Progenitor cell of endocrine pancreas (in vitro differentiated cells): ENCODE measurements at regions not wholly inside any gene's neighbourhood (a gene's known extent, or its start where the extent isn't known, plus 50 kb on each side); places are given as distances from the start of the nearest gene placed in this dataset.
"Not testable (repeated sequence)": the region's sequence is repeated elsewhere in the genome, so short reads cannot be mapped to it uniquely, and the experiment has no call there.

Source experiments
- DNase-seq: peaks from one replicate; pipeline ENCODE4 v3.0.0; 2021; ENCODE audit warnings: low spot score; ENCODE audit not compliant: unreplicated experiment
- H3K27ac Mint-ChIP-seq: 2 replicates; pipeline ENCODE4 v1.8.0; 2021; ENCODE audit warnings: mild to moderate bottlenecking, moderate library complexity, mixed read lengths
- H3K27me3 Mint-ChIP-seq: 2 replicates; pipeline ENCODE4 v1.8.0; 2021; ENCODE audit warnings: mixed read lengths
- H3K36me3 Mint-ChIP-seq: 2 replicates; pipeline ENCODE4 v1.8.0; 2022; ENCODE audit warnings: mixed read lengths; ENCODE audit not compliant: insufficient read depth
- H3K4me1 Mint-ChIP-seq: 2 replicates; pipeline ENCODE4 v1.8.0; 2021; ENCODE audit warnings: low read depth, mixed read lengths
- H3K4me3 Mint-ChIP-seq: 2 replicates; pipeline ENCODE4 v1.8.0; 2021; ENCODE audit warnings: low read depth, mild to moderate bottlenecking, moderate library complexity, mixed read lengths
- H3K9me3 Mint-ChIP-seq: 2 replicates; pipeline ENCODE4 v1.8.0; 2021; ENCODE audit warnings: low read depth, mixed read lengths
- TF ChIP-seq, protein P1 (sequence below): fragments of 200-600 bp; sonication (generic); IDR thresholded peaks from one replicate; pipeline ENCODE4 v1.5.0; 2021; ENCODE audit warnings: antibody characterized with exemption, mild to moderate bottlenecking; ENCODE audit not compliant: unreplicated experiment

DNA sequence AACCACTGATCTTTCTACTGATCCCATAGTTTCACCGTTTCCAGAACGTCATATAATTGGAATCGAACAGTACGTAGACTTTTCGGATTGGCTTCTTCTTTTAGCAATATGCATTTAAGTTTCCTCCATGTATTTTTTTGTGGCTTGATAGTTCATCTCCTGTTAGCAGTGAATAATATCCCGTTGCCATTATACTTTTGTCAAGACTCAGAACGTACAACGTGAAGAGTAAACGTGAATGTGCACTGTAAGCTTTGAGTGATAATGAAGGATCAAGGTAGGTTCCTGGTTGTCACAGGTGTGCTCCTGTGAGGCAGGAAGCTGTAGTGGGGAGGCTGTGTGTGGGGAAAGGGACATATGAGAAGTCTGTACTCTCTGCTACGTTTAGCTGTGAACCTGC, 1463.7 kb downstream of the FOXD4L5 start:
- not testable (repeated sequence) for DNase-seq, H3K4me3 Mint-ChIP-seq, H3K4me1 Mint-ChIP-seq, H3K27ac Mint-ChIP-seq
- Mint-ChIP-seq H3K36me3 (peaks cover 12% of the 10 kb centered on the region), H3K27me3 (peaks cover 25% of the 10 kb centered on the region), H3K9me3 (peaks cover 31% of the 10 kb centered on the region)

DNA sequence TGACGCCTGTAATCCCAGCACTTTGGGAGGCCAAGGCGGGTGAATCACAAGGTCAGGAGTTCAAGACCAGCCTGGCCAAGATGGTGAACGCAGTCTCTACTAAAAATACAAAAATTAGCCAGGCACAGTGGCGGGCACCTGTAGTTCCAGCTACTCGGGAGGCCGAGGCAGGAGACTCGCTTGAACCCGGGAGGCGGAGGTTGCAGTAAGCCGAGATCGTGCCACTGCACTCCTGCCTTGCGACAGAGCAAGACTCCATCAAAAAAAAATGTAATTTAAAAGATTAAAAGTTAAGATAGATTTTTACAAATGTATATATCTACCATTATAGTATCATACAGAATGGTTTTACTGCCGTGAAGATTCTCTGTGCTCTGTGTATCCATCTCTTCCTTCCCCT, 1464.1 kb downstream of the FOXD4L5 start:
- peaks cover 35% of the 10 kb centered on the region for H3K9me3 Mint-ChIP-seq
- H3K27ac Mint-ChIP-seq, DNase-seq, H3K4me3 Mint-ChIP-seq, H3K4me1 Mint-ChIP-seq: not testable (repeated sequence)
- peaks cover 12% of the 10 kb centered on the region for H3K36me3 Mint-ChIP-seq
- peaks cover 25% of the 10 kb centered on the region for H3K27me3 Mint-ChIP-seq

DNA sequence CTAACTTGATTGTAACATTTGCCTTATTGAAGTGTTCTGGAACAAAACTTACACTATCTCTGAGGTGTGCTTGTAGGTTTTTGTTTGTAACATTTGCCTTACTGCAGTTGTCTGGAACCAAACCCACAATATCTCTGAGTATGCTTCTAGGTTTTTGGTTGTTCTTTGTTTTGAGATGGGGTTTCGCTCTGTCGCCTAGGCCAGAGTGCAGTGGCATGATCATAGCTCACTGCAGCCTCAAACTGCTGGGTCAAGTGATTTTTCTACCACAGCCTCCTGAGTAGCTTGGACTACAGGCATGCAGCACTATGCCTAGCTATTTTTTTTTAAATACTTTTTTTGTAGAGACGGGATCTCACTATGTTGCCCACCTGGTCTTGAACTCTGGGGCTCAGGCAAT, 1464.6 kb downstream of the FOXD4L5 start:
- H3K36me3 Mint-ChIP-seq, result peaks cover 12% of the 10 kb centered on the region
- peaks cover 25% of the 10 kb centered on the region for H3K27me3 Mint-ChIP-seq
- not testable (repeated sequence) for H3K4me3 Mint-ChIP-seq, H3K27ac Mint-ChIP-seq, H3K4me1 Mint-ChIP-seq, DNase-seq
- peaks cover 36% of the 10 kb centered on the region for H3K9me3 Mint-ChIP-seq

DNA sequence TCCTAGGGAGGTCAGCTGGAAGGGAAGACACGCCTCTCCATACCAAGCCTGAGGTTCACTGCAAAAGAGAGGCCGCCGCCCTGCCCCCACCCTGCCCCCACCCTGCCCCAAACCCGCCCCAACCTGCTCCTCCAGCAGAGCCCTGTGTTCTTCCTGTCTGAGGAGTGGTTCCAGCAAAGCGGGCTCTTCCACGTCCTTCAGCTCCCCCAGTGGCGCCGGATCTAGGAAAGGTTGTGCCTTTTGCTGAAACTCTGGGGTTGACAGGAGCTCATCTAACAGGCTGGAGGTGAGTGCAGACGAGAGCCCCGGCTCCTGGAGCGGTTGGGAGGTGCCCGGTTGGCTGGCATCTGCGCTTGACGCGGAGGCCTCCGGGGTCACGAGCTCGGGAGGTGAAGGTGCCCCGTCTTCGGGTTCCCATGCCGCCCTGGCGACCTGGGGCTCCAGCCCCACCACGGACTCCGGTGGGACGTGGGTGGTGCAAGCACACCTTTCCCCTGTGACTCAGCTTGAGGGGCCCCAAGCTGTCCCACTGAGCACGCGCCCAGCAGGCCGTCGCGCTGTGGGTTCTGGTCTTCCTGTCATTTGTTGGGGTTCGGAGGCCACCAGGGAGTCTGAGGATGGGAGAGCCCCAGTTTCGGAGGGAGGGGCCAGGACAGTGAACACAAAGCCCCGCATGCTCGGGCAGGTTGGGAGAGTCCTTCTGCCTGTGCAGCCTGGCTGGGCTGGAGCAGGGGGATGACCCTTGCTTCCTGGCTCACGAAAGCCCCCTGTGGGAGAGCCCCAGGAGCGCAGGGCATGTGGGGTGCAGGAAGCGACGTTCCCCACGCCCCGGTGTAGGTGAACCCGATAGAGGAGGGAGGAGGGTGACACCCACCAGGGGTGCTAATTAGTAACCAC, 1467.1 kb downstream of the FOXD4L5 start:
- Mint-ChIP-seq H3K4me1 (peaks cover 7% of the 10 kb centered on the region), H3K4me3 (peak overlapping the region; percentile 69), H3K9me3 (peaks cover 32% of the 10 kb centered on the region), H3K27ac (no peak overlapping the region), H3K36me3 (peaks cover 10% of the 10 kb centered on the region), H3K27me3 (peaks cover 23% of the 10 kb centered on the region)
- TF ChIP-seq, protein P1, sequence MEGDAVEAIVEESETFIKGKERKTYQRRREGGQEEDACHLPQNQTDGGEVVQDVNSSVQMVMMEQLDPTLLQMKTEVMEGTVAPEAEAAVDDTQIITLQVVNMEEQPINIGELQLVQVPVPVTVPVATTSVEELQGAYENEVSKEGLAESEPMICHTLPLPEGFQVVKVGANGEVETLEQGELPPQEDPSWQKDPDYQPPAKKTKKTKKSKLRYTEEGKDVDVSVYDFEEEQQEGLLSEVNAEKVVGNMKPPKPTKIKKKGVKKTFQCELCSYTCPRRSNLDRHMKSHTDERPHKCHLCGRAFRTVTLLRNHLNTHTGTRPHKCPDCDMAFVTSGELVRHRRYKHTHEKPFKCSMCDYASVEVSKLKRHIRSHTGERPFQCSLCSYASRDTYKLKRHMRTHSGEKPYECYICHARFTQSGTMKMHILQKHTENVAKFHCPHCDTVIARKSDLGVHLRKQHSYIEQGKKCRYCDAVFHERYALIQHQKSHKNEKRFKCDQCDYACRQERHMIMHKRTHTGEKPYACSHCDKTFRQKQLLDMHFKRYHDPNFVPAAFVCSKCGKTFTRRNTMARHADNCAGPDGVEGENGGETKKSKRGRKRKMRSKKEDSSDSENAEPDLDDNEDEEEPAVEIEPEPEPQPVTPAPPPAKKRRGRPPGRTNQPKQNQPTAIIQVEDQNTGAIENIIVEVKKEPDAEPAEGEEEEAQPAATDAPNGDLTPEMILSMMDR, result no peak
- peak; percentile 62 for DNase-seq

DNA sequence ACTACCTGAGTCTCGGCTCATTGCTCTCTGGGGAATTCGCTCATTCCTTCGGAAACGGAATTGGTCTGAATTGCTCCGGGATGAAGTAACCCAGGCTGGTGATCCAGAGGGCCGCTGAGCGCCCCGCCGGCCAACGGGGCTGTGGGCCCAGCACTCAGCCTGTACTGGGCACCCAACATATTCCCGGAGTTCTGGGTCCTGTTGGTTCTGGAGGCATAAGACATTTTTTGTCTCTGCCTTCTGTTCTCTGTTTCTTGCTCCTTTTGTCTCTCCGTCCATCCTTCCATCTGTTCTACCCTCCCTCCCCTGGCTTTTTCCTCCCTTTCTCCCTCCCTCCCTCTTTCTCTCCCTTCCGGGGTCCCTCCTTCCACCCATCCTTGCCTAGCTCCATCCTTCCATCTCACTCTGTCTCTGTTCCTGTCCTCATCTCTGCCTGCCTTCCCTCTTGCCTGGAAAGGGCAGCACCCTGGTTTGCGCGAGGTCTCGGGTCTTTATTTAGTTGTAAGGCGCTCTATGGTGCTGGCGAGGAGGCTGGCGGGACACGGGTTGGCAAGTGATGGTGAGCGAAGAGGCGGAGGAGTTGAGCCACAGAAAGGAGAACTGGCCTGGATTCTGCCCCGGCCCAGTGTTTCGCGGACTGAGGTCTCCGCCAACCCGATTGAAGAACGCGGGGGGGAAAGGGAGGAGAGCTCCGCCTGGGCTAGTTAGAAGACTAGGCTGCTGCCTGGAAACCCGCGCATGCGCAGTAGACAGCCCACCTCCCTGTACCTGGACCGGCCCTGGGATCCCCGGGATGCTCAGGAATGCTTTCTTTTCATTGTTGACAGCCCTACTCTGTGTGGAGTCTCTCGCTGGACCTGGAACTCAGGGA, 1468.0 kb downstream of the FOXD4L5 start:
- peak; percentile 85 for DNase-seq
- H3K4me3 Mint-ChIP-seq, result peak overlapping the region; percentile 37
- peaks cover 7% of the 10 kb centered on the region for H3K4me1 Mint-ChIP-seq
- peak overlapping the region; percentile 2 for H3K27ac Mint-ChIP-seq
- H3K9me3 Mint-ChIP-seq, result peaks cover 29% of the 10 kb centered on the region
- TF ChIP-seq, protein P1, result no peak
- peaks cover 11% of the 10 kb centered on the region for H3K36me3 Mint-ChIP-seq
- H3K27me3 Mint-ChIP-seq, result peaks cover 23% of the 10 kb centered on the region

DNA sequence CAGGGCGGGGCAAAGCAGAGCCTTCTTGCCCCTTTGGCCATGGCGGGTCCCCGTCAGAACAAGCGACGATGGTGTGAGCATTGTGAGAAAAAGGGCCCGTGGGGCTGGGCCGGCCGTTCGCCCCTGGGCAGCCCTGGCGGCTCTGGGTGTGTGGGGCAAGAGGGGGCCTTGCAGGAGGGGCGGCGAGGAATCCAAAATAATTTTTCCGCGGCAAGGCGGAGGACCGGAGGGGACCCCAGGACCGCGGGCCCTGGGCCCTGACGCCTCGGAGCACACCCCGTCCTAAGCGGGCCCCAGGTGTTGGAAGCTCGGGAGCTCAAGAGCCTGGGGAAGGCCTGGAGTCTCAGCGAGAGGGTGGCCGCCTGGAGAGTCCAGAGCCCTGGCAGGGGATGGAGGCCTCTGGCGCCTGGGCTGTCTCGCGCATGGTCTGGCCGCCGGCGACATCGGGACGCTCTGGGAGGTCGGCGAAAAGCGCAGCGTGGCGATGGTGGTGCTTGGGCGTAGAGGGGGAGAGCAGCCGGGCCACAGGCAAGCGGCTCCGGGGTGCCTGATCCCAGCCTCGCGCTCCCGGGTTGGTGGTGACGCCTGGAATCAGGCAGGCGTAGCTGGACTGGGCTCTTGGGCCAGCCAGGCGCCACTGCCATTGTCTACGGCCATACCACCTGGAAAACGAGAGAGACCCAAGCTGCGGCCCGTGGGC, 1469.9 kb downstream of the FOXD4L5 start:
- H3K27ac Mint-ChIP-seq, H3K36me3 Mint-ChIP-seq, H3K4me3 Mint-ChIP-seq, DNase-seq, H3K4me1 Mint-ChIP-seq: not testable (repeated sequence)
- peaks cover 19% of the 10 kb centered on the region for H3K27me3 Mint-ChIP-seq
- H3K9me3 Mint-ChIP-seq, result peaks cover 27% of the 10 kb centered on the region

DNA sequence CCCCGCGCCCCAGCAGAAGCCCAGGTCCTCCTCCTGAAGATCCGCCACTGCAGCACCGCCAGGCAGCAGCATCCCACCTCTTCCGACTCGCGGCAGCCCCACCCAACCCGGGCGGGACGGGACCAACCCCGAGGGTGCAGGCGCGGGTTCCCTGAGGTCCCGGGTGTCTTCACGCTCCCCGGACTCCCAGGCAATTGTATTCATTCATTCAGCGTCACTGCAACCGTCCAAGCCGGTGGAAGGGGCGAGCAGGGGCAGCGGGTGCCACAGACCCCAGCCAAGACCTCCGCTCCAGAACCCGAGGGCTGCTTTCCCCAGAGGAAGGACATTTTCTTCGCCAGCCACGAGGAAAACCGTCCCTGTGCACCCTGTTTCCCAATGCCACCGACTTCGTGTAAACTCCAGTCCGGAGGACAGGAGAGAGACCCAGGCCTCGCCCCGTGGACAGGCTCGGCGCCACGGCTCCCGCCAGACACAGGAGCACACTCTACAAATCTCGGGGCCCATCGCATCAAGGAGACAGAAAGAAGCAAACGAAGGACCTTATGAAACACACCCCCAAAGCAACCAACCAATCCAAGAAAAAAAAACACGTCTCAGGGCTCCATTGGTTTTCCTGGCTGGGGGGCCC, 1471.5 kb downstream of the FOXD4L5 start:
- peaks cover 33% of the 10 kb centered on the region for H3K9me3 Mint-ChIP-seq
- peaks cover 19% of the 10 kb centered on the region for H3K27me3 Mint-ChIP-seq
- H3K4me1 Mint-ChIP-seq, H3K4me3 Mint-ChIP-seq, DNase-seq, H3K27ac Mint-ChIP-seq, H3K36me3 Mint-ChIP-seq: not testable (repeated sequence)

DNA sequence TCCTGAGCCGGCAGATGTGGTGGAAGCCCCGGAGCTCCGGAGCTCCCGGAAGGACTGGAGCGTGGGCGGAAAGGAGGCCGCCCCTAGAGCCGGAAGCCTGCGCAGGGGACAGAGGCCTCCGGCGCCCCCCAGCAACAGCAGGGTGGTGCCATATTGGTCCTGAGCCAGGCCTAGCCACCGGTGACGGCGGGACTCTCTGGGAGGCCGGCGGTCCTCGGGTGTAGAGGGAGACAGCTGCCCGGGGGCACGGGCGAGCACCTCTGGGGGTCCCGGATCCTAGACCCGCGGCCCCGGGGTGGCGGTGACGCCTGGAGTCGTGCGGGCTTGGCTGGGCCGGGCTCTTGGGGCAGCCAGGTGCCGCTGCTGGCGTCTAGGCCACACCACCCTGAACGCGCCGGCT, 1472.2 kb downstream of the FOXD4L5 start:
- peaks cover 31% of the 10 kb centered on the region for H3K9me3 Mint-ChIP-seq
- peaks cover 14% of the 10 kb centered on the region for H3K27me3 Mint-ChIP-seq
- not testable (repeated sequence) for H3K4me1 Mint-ChIP-seq, H3K27ac Mint-ChIP-seq, DNase-seq, H3K36me3 Mint-ChIP-seq, H3K4me3 Mint-ChIP-seq

DNA sequence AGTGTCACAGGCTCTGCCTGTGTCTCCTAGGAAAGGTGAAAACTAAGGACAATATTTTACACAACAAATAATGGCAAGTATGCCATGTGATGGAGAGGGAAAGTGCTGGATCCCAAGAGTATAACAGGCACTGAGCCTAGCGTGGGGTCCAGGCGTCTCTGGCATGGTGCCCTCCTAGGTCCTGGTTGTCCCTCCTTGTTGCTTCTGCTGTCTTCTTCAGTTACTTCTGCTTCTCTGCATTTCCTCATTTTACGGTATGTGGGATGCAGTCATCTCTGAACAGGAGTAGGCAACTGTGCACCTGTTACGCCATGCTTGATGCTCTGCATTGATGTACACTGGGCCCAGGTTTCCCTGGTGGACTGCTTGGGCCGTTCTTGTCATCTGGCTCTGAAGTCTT, 1480.8 kb downstream of the FOXD4L5 start:
- not testable (repeated sequence) for H3K27me3 Mint-ChIP-seq, H3K4me1 Mint-ChIP-seq, H3K36me3 Mint-ChIP-seq, H3K27ac Mint-ChIP-seq, DNase-seq, H3K4me3 Mint-ChIP-seq
- peaks cover 37% of the 10 kb centered on the region for H3K9me3 Mint-ChIP-seq

DNA sequence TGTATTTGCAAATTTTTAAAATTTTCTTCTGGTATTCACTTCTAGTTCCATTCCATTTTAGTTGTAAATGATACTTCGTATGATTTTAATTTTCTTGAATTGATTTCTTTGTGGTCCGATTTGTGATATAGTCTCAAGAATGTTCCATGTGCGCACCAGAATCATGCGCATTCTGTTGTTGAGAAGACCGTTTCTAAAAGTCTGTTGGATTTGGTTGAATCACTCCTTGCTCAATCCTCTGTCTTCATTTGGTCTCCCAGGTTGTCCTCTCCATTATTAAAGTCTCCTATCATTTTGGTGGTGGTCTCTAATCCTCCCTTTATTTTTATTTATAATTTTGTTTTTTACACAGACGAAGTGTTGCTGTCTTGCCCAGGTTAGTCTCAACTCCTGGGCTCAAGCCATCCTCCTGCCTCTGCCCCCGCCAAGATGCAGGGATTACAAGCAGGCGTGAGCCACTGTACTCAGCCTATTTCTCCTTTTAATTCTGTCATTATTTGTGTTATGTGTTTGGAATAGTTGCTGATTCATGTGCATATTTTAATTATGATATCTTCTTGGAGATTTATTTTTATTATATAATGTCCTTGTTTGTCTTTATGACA, 1490.8 kb downstream of the FOXD4L5 start:
- H3K27ac Mint-ChIP-seq, H3K36me3 Mint-ChIP-seq, H3K4me3 Mint-ChIP-seq, DNase-seq, H3K27me3 Mint-ChIP-seq, H3K4me1 Mint-ChIP-seq: not testable (repeated sequence)
- H3K9me3 Mint-ChIP-seq, result peaks cover 41% of the 10 kb centered on the region
